Gastroesophageal sphincter (tissue), 4 donors: ENCODE measurements at regions not wholly inside any gene's neighbourhood (a gene's known extent, or its start where the extent isn't known, plus 50 kb on each side); places are given as distances from the start of the nearest gene placed in this dataset.
A peak's percentile ranks its signal among the peaks of the same experiment; 100 is the strongest.

Experiments used
- ATAC-seq: fragments of 150-250 bp; one replicate; pipeline ENCODE4 v1.9.1; 2016; ENCODE audit warnings: mild to moderate bottlenecking, moderate library complexity
- H3K27ac ChIP-seq, 4 donors: fragments of 200-600 bp; sonication (generic) in 3 of 4; 1 replicate in 3 of 4; 2 replicates in 1 of 4; pipeline ENCODE4 v1.5.1; 2016 to 2019
- H3K27me3 ChIP-seq: fragments of 200-600 bp; sonication (generic); one replicate; pipeline ENCODE4 v1.5.1; 2019
- H3K36me3 ChIP-seq, 2 donors: fragments of 200-600 bp; sonication (generic); one replicate each; pipeline ENCODE4 v1.5.1; 2019; ENCODE audit warnings: control low read depth in 1 of 2
- H3K4me1 ChIP-seq, 3 donors: fragments of 200-600 bp; sonication (generic); 1 replicate in 2 of 3; 2 replicates in 1 of 3; pipeline ENCODE4 v1.5.1; 2016 to 2019; ENCODE audit warnings: control low read depth in 2 of 3
- H3K4me3 ChIP-seq, 2 donors: fragments of 200-600 bp; sonication (generic); one replicate each; pipeline ENCODE4 v1.5.1; 2019; ENCODE audit warnings: mild to moderate bottlenecking in 1 of 2, moderate library complexity in 1 of 2
- H3K9me3 ChIP-seq, 3 donors: fragments of 200-600 bp; sonication (generic); one replicate each; pipeline ENCODE4 v1.5.1; 2017 to 2019; ENCODE audit warnings: control low read depth in 2 of 3
- CTCF ChIP-seq, 4 experiments: fragments of 200-600 bp in 2 of 4; fragments of 450-650 bp in 2 of 4; sonication (generic) in 1 of 4; IDR thresholded peaks; one replicate each; pipeline ENCODE4 v1.5.1; 2017 to 2019; ENCODE audit warnings: antibody characterized with exemption in 4 of 4, mild to moderate bottlenecking in 2 of 4, moderate library complexity in 2 of 4
- EP300 ChIP-seq: sonication (generic); formaldehyde crosslinking; IDR thresholded peaks from one replicate; pipeline ENCODE4 v1.6.1; 2017; ENCODE audit warnings: antibody characterized with exemption, mild to moderate bottlenecking
- POLR2A ChIP-seq, 2 donors: fragments of 450-650 bp; IDR thresholded peaks; one replicate each; pipeline ENCODE4 v1.6.1; 2017; ENCODE audit warnings: antibody characterized with exemption in 2 of 2, mild to moderate bottlenecking in 2 of 2, moderate library complexity in 1 of 2
- POLR2AphosphoS5 ChIP-seq: sonication (generic); formaldehyde crosslinking; IDR thresholded peaks from one replicate; pipeline ENCODE4 v1.6.1; 2017; ENCODE audit warnings: antibody characterized with exemption
- WGBS, 2 donors: methylation state at CpG; one replicate each; pipeline ENCODE4 v1.1.5; 2018; ENCODE audit warnings: low coverage in 1 of 2; 5-methylcytosine and 5-hydroxymethylcytosine counted together

- H3K27ac ChIP-seq = no peak overlapping the region
- TF ChIP-seq POLR2A (IDR thresholded peaks at IDR 0.05) = no peak
- no peak for TF ChIP-seq EP300
- TF ChIP-seq CTCF (IDR thresholded peaks at IDR 0.05) = no peak
- TF ChIP-seq POLR2AphosphoS5 = no peak
- H3K4me1 ChIP-seq = peaks cover 0 to 10% (median 2%) of the 10 kb centered on the region in 3 donors
- no peaks in the 10 kb centered on the region for H3K9me3 ChIP-seq
- H3K27me3 ChIP-seq = no peaks in the 10 kb centered on the region
- 87 to 100% methylated on average over 2 of the region's 2 CpGs for WGBS, 2 donors
- no peak overlapping the region for H3K4me3 ChIP-seq
- no peak for ATAC-seq
- H3K36me3 ChIP-seq = no peaks in the 10 kb centered on the region
These were observed 1277.2 kb upstream of the FLRT2 start for GRCh38 chr14:84252706-84253105.

- Histone ChIP-seq H3K9me3 (no peaks in the 10 kb centered on the region), H3K4me1 (peaks cover 0 to 10% (median 2%) of the 10 kb centered on the region in 3 donors), H3K36me3 (no peaks in the 10 kb centered on the region), H3K27me3 (no peaks in the 10 kb centered on the region), H3K27ac (no peak overlapping the region), H3K4me3 (no peak overlapping the region)
- no peak for TF ChIP-seq CTCF (IDR thresholded peaks at IDR 0.05)
- no peak for TF ChIP-seq EP300
- TF ChIP-seq POLR2AphosphoS5 = no peak
- no peak for TF ChIP-seq POLR2A (IDR thresholded peaks at IDR 0.05)
- 64 to 86% methylated on average over 2 of the region's 2 CpGs for WGBS, 2 donors
- no peak for ATAC-seq
These were observed 1276.6 kb upstream of the FLRT2 start for GRCh38 chr14:84253326-84253725.

DNA sequence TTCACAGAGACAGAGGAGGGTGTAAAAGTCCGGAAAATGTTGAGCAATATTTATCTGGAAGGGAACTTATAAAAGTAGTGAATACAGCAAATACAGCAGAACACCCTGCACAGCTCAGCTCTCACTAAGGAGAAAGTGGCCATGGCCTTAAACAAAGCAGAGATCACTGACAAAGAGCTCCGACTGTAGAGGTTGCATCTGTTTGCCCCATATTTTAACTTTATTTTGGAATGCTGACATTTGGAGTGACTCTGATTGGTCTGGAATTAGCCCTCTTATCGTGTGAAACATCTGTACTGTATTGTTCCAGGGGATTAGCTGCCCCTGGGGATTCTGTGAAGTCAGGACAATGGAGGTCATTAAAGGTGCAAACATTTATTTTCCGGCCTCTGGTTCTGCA is 1275.7 kb upstream of the FLRT2 start:
- Histone ChIP-seq H3K9me3 (no peaks in the 10 kb centered on the region), H3K27ac (no peak overlapping the region), H3K36me3 (no peaks in the 10 kb centered on the region), H3K4me3 (no peak overlapping the region), H3K27me3 (no peaks in the 10 kb centered on the region), H3K4me1 (peaks cover 0 to 10% (median 2%) of the 10 kb centered on the region in 3 donors)
- TF ChIP-seq CTCF (IDR thresholded peaks at IDR 0.05) (no peak), POLR2A (IDR thresholded peaks at IDR 0.05) (no peak), POLR2AphosphoS5 (no peak), EP300 (no peak)
- peak; percentile 43 for ATAC-seq
- WGBS, 2 donors = 13 to 72% methylated on average over 4 of the region's 4 CpGs

DNA sequence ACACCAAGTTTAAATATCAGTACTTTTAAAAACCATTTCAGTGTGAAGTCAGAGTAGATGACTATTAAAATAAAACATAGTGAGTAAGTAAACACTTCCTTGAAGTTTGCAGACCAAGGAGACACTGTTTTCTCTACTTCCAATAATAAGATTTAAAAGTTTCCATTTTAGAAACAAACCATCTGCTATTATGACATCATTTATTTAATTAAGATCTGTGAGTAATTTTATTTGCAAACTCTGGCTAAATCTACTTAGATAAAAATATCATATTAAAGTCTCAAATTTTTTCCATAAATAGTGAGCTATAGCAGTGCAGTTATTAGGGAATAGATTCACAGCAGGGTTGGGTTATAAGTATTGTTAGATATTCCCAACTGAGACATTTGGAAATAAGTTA is 1267.0 kb upstream of the FLRT2 start:
- no peaks in the 10 kb centered on the region for H3K36me3 ChIP-seq
- no peak for ATAC-seq
- no peaks in the 10 kb centered on the region for H3K27me3 ChIP-seq
- no peaks in the 10 kb centered on the region for H3K4me1 ChIP-seq
- no peaks in the 10 kb centered on the region for H3K9me3 ChIP-seq
- no peak for TF ChIP-seq EP300
- no peak for TF ChIP-seq CTCF (IDR thresholded peaks at IDR 0.05)
- no peak for TF ChIP-seq POLR2AphosphoS5
- no peak for TF ChIP-seq POLR2A (IDR thresholded peaks at IDR 0.05)
- H3K27ac ChIP-seq = no peak overlapping the region
- H3K4me3 ChIP-seq = no peak overlapping the region

- TF ChIP-seq POLR2A (IDR thresholded peaks at IDR 0.05) (no peak), POLR2AphosphoS5 (no peak), CTCF (IDR thresholded peaks at IDR 0.05) (no peak), EP300 (no peak)
- WGBS, 2 donors = 75 to 94% methylated on average over 2 of the region's 2 CpGs
- ATAC-seq = no peak
These were observed 1257.6 kb upstream of the FLRT2 start for GRCh38 chr14:84272290-84272721.

More at GRCh38 chr14:84272290-84272721, 1257.6 kb upstream of the FLRT2 start:
- Histone ChIP-seq H3K9me3 (no peaks in the 10 kb centered on the region), H3K36me3 (no peaks in the 10 kb centered on the region), H3K4me3 (no peak overlapping the region), H3K27ac (no peak overlapping the region), H3K27me3 (no peaks in the 10 kb centered on the region), H3K4me1 (no peaks in the 10 kb centered on the region)
